Activated naive CD4-positive, alpha-beta T cell treated with anti-CD3 and anti-CD28 coated beads, Interleukin-2, amount 50 U/mL, for 16 hours (primary cell): ENCODE measurements at regions not wholly inside any gene's neighbourhood (a gene's known extent, or its start where the extent isn't known, plus 50 kb on each side); places are given as distances from the start of the nearest gene placed in this dataset.

Experiments
- DNase-seq: peaks from one replicate; pipeline ENCODE4 v3.0.0-alpha.2; 2020

GRCh38 chr3:117133066-117133465, 423.5 kb downstream of the TUSC7 start:
- DNase-seq, result no peak

- DNase-seq, result no peak
Observed at GRCh38 chr3:117135207-117135606, 425.6 kb downstream of the TUSC7 start.

- DNase-seq, result no peak
Observed at GRCh38 chr3:117136003-117136402, 426.4 kb downstream of the TUSC7 start.

- DNase-seq, result no peak
Observed at GRCh38 chr3:117137065-117137464, 427.5 kb downstream of the TUSC7 start.

GRCh38 chr3:117139681-117140080, 430.1 kb downstream of the TUSC7 start:
- no peak for DNase-seq

- DNase-seq, result no peak
Observed at GRCh38 chr3:117141812-117142211, 432.2 kb downstream of the TUSC7 start.

GRCh38 chr3:117144853-117145252, 435.3 kb downstream of the TUSC7 start:
- no peak for DNase-seq

- DNase-seq, result no peak
Observed at GRCh38 chr3:117145677-117146076, 436.1 kb downstream of the TUSC7 start.

- DNase-seq, result no peak
Observed at GRCh38 chr3:117146571-117146970, 437.0 kb downstream of the TUSC7 start.

- DNase-seq, result no peak
Observed at GRCh38 chr3:117149584-117149983, 440.0 kb downstream of the TUSC7 start.

- DNase-seq, result no peak
Observed at GRCh38 chr3:117150628-117151027, 441.0 kb downstream of the TUSC7 start.

- DNase-seq, result no peak
Observed at GRCh38 chr3:117160176-117160575, 450.6 kb downstream of the TUSC7 start.

GRCh38 chr3:117161816-117162215, 452.2 kb downstream of the TUSC7 start:
- DNase-seq, result no peak

- DNase-seq, result no peak
Observed at GRCh38 chr3:117165176-117165575, 455.6 kb downstream of the TUSC7 start.

- no peak for DNase-seq
Observed at GRCh38 chr3:117165601-117166051, 456.0 kb downstream of the TUSC7 start.

GRCh38 chr3:117168896-117169295, 459.3 kb downstream of the TUSC7 start:
- DNase-seq, result no peak

GRCh38 chr3:117170094-117170493, 460.5 kb downstream of the TUSC7 start:
- no peak for DNase-seq

- no peak for DNase-seq
Observed at GRCh38 chr3:117171124-117171523, 461.5 kb downstream of the TUSC7 start.

- DNase-seq, result no peak
Observed at GRCh38 chr3:117172426-117172825, 462.8 kb downstream of the TUSC7 start.

- no peak for DNase-seq
Observed at GRCh38 chr3:117181222-117181621, 471.6 kb downstream of the TUSC7 start.

- no peak for DNase-seq
Observed at GRCh38 chr3:117184574-117184973, 475.0 kb downstream of the TUSC7 start.

GRCh38 chr3:117191245-117191644, 481.7 kb downstream of the TUSC7 start:
- no peak for DNase-seq

- DNase-seq, result no peak
Observed at GRCh38 chr3:117192888-117193287, 483.3 kb downstream of the TUSC7 start.

GRCh38 chr3:117193390-117193789, 483.8 kb downstream of the TUSC7 start:
- no peak for DNase-seq

GRCh38 chr3:117195034-117195433, 485.5 kb downstream of the TUSC7 start:
- DNase-seq, result no peak

GRCh38 chr3:117200962-117201361, 491.4 kb downstream of the TUSC7 start:
- no peak for DNase-seq
